PFSK-1 (cell line): ENCODE measurements at regions not wholly inside any gene's neighbourhood (a gene's known extent, or its start where the extent isn't known, plus 50 kb on each side); places are given as distances from the start of the nearest gene placed in this dataset.

Experiments used
- FOXP2 ChIP-seq: optimal IDR thresholded peaks from 2 replicates; pipeline ENCODE3; 2011; ENCODE audit warnings: borderline replicate concordance, control low read depth, inconsistent platforms; ENCODE audit not compliant: insufficient read depth; ENCODE audit errors: extremely low read length, extremely low read depth
- POLR2AphosphoS5 ChIP-seq: IDR thresholded peaks from 2 replicates; pipeline ENCODE4 v1.6.1; 2012; ENCODE audit warnings: low read depth, mild to moderate bottlenecking, control low read depth, low read length, moderate library complexity
- REST ChIP-seq, 2 experiments: IDR thresholded peaks; 2 replicates each; pipeline versions ENCODE4 v1.6.1 to v1.8.0; 2011 to 2012; ENCODE audit warnings: low read depth in 2 of 2, low read length in 2 of 2, control low read depth in 1 of 2, inconsistent platforms in 1 of 2, mild to moderate bottlenecking in 1 of 2, moderate library complexity in 1 of 2; ENCODE audit not compliant: insufficient read depth in 1 of 2
- SIN3A ChIP-seq: IDR thresholded peaks from 2 replicates; pipeline ENCODE4 v1.6.1; 2012; ENCODE audit warnings: mild to moderate bottlenecking, low read length, moderate library complexity, borderline replicate concordance; ENCODE audit not compliant: insufficient read depth
- TAF1 ChIP-seq: IDR thresholded peaks from 2 replicates; pipeline ENCODE4 v1.6.1; 2012; ENCODE audit warnings: low read length, control low read depth, borderline replicate concordance; ENCODE audit not compliant: insufficient read depth

- TF ChIP-seq POLR2AphosphoS5, result no peak
- no peak for TF ChIP-seq FOXP2
- no peak for TF ChIP-seq REST (IDR thresholded peaks at IDR 0.05; ENCODE audit: insufficient read depth in 1 of 2, low read depth in 2 of 2, low read length in 2 of 2)
- TF ChIP-seq TAF1, result no peak
- no peak for TF ChIP-seq SIN3A
These were observed 54.1 kb upstream of the PIK3C2G start for GRCh38 chr12:18207266-18207665.

DNA sequence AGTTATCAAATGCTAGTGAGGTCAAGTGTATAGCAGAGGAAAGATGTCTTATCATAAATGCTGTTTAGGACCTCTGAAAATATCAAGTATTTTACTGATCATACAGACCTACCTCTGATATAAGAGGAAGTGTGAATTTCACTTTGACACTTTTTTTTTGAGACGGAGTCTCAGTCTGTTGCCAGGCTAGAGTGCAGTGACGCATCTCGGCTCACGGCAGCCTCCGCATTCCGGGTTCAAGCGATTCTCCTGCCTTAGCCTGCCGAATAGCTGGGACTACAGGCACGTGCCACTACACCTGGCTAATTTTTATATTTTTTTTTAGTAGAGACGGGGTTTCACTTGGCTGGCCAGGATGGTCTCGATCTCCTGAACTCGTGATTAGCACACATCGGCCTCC is 55.1 kb upstream of the PIK3C2G start:
- TF ChIP-seq POLR2AphosphoS5, result no peak
- no peak for TF ChIP-seq TAF1
- TF ChIP-seq SIN3A, result no peak
- no peak for TF ChIP-seq FOXP2
- TF ChIP-seq REST (IDR thresholded peaks at IDR 0.05; ENCODE audit: insufficient read depth in 1 of 2, low read depth in 2 of 2, low read length in 2 of 2), result no peak

- no peak for TF ChIP-seq POLR2AphosphoS5
These were observed 57.3 kb upstream of the PIK3C2G start for GRCh38 chr12:18204053-18204452.

DNA sequence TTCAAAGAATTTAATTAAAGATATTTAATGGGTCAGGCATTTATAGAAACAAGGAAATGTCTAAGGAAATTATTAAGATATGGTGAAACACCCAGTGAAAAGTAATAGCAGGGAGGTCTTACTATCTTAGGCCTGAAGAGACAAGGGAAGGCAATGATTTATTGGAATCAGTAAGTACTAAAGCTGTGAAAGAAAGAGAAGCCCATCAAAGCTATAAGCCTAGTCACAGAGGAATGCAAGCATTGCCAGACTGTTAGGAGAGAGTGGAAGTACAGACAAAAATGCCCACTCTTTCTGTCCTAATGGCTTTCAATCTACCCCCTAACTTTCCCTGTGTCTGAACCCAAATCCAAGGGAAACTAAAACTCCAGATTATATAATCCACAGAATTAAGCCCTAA is 69.2 kb upstream of the PIK3C2G start:
- TF ChIP-seq REST (IDR thresholded peaks at IDR 0.05; ENCODE audit: insufficient read depth in 1 of 2, low read depth in 2 of 2, low read length in 2 of 2) (no peak), TAF1 (no peak), FOXP2 (no peak), POLR2AphosphoS5 (no peak), SIN3A (no peak)

DNA sequence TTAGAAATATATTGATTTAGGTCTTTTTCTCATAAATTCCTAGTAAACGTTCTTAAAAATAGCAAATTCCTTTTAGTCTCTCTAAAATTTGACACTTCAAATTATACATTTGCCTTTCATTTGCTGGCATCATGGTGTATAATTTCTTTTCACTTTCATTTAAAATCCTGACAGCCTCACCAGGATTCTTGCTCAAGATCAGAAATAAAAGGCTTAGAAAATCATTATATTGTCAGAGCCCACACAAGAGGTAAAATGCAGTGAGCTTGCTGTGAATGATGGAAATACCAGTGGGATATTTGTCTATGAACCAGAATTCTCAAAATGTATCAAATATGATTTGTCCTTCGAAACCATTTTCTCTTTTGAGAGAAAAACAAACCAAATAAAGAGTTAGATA is 78.2 kb upstream of the PIK3C2G start:
- TF ChIP-seq SIN3A, result no peak
- TF ChIP-seq REST (IDR thresholded peaks at IDR 0.05; ENCODE audit: insufficient read depth in 1 of 2, low read depth in 2 of 2, low read length in 2 of 2), result no peak
- no peak for TF ChIP-seq FOXP2
- TF ChIP-seq POLR2AphosphoS5, result no peak
- TF ChIP-seq TAF1, result no peak
